GM10248 (cell line): ENCODE measurements at regions not wholly inside any gene's neighbourhood (a gene's known extent, or its start where the extent isn't known, plus 50 kb on each side); places are given as distances from the start of the nearest gene placed in this dataset.

Experiments
- CTCF ChIA-PET: fragments of 300-600 bp; sonication (Branson Sonifier 250); formaldehyde crosslinking; extraction: SDS; loops from one replicate; lab custom pipeline; 2021; ENCODE audit warnings: antibody characterized with exemption; lab: Yijun Ruan, JAX
- POLR2A ChIA-PET: fragments of 350-650 bp; sonication (Branson Sonifier 250); formaldehyde crosslinking; extraction: SDS; loops from one replicate; lab custom pipeline; 2020; ENCODE audit warnings: antibody characterized with exemption; lab: Yijun Ruan, JAX
- DNase-seq: peaks from one replicate; pipeline ENCODE4 v3.0.0; 2012; ENCODE audit errors: extremely low spot score
- TF ChIP-seq, protein P1 (sequence below): IDR thresholded peaks from 2 replicates; pipeline ENCODE4 v1.5.1; 2012; ENCODE audit warnings: mild to moderate bottlenecking, low read depth; ENCODE audit errors: extremely low read depth, missing control alignments, control extremely low read depth

DNA sequence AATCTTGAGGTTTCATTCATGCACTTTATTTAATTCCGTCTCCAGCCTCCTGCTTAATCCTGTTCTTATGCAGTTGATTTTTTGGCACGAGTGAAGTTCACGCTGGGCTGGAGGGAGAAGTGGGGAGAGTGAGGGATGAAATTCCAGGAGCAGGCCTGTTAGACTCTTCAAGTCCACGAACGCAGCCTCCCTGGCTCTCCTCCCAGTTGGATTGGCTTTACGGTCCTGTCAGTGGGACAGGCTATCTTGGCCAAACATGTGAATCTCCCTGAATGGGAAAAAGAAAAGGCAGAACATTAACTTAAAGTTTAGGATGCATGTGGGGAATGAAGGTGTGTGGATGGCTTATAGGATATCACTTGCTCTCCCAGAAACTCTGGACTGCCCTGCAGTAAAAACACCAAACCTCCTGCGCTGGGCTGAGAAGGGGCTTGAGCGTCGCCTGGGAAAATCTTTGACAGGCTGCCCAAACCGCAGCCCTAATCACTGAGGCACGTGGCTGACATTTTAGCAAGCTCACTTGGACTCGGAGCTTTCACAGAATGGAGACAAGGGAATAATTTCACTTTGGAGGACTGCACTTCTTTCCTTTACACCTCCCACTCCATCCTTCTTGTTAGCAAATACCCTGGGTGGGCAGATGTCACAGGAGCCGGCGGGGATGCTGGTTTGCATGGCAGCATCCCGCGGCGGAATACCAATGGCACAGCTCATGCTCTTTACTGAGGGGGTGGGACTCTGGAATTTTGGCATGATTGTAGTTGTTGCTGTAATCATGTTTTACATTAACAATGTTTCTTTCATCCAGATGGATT is 93.9 kb downstream of the ACKR3 start:
- ChIA-PET CTCF (interaction anchor here (1.0 to 2.1 kb wide), 2 partner anchors 80 to 150 kb away, joined by 4 read pairs; no protein-coding TSS in a partner anchor), POLR2A (no interaction called here)
- TF ChIP-seq, protein P1, sequence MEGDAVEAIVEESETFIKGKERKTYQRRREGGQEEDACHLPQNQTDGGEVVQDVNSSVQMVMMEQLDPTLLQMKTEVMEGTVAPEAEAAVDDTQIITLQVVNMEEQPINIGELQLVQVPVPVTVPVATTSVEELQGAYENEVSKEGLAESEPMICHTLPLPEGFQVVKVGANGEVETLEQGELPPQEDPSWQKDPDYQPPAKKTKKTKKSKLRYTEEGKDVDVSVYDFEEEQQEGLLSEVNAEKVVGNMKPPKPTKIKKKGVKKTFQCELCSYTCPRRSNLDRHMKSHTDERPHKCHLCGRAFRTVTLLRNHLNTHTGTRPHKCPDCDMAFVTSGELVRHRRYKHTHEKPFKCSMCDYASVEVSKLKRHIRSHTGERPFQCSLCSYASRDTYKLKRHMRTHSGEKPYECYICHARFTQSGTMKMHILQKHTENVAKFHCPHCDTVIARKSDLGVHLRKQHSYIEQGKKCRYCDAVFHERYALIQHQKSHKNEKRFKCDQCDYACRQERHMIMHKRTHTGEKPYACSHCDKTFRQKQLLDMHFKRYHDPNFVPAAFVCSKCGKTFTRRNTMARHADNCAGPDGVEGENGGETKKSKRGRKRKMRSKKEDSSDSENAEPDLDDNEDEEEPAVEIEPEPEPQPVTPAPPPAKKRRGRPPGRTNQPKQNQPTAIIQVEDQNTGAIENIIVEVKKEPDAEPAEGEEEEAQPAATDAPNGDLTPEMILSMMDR, result no peak
- DNase-seq, result no peak

DNA sequence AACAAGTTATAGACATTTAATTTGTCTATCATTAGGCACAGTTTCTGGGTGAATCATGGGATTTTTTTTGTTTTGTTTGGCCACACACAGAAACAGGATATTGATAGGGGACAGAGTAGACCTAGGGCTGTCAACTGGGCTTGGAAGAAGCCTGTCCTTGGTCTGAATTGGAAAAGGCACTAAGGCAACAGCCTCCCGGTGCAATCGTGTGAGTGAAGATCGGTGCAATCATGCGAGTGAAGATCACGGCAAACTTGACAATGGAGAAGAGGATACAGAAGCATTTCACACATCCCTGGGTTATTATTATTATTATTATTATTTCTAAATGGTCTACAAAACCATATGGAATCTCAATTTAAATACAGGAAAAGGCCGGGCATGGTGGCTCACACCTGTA is 94.5 kb downstream of the ACKR3 start:
- ChIA-PET POLR2A (no interaction called here), CTCF (no interaction called here)
- TF ChIP-seq, protein P1, result no peak
- DNase-seq, result no peak

DNA sequence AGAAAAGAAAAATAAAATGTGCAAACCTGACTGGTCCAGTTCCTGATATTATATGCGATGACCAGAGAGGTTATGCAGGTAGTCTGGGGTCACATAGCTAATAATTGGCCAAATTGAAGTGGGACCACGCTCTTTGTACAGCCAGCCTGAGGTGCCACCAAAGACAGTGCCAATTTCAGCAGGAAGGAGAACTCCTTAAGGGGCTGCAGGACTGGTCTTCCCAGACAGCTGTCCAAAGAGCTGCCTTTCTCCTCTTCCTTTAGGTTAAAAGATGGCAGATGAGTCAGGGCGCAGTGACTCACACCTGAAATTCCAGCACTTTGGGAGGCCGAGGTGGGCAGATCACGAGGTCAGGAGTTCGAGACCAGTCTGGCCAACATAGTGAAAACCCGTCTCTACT is 95.5 kb downstream of the ACKR3 start:
- CTCF ChIA-PET, result no interaction called here
- TF ChIP-seq, protein P1, result no peak
- POLR2A ChIA-PET, result no interaction called here
- no peak for DNase-seq

DNA sequence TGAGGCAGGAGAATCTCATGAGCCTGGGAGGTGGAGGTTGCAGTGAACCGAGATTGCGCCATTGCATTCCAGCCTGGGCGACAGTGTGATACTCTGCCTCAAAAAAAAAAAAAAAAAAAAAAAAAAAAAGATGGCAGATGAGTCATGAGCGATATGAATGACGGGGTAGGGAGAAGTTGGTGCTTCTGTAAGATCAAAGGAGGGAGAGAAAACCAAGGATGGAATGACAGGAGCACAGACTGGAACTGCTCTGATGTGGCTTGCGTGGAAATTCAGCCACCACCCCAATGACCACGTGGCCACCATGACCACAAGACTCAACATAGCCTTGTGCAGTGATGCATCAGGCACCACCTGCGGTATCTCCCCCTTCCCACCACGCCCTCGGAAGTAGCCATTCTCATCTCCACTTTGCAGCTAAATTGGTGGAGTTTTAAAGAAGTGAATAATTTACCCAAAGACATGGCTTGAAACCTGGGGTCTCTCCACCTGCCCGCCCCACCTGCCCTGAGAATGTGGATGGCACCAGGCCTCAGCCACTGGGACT is 96.0 kb downstream of the ACKR3 start:
- POLR2A ChIA-PET, result no interaction called here
- no peak for DNase-seq
- CTCF ChIA-PET, result no interaction called here
- TF ChIP-seq, protein P1, result no peak

DNA sequence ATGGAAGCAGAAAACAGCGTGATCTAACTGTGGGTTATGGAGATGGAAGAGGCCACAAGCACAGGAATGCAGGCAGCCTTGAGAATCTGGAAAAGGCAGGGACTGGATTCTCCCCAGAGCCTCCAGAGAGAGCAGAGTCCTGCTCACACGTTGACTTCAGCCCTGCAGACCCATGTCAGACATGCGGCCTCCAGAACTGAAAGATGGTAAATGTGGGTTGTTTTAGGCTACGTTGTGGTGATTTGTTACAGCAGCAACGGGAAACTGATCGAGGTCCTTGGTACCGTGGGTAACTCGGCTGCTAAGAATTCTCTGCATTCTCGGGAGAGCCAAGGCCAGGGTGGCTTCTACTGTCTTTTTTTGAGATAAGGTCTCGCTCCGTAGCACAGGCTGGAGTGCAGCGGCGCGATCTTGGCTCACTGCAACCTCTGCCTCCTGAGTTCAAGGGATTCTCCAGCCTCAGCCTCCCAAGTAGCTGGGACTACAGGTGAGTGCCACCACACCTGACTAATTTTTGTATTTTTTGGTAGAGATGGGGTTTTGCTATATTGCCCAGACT is 97.1 kb downstream of the ACKR3 start:
- no peak for DNase-seq
- TF ChIP-seq, protein P1, result no peak
- ChIA-PET POLR2A (no interaction called here), CTCF (no interaction called here)

DNA sequence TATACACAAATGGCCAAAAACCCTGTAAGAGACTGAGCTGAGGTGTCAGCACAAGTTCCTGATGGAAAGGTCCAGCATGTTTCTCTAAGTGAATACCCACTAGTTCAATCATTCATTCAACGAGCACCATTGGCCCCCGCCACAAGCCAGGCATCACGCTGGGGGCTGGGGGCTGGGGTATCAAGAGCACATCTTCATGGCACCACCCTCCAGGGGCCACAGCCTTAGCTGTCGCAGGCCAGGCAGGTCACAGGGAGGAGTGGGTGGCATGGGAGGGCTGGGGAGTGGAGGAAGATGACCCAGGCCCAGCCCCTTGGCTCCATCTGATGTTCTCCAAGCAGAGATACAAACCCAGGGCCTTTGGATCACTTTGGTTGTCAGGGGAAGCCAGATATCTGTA is 97.9 kb downstream of the ACKR3 start:
- CTCF ChIA-PET, result no interaction called here
- TF ChIP-seq, protein P1, result no peak

More for the DNA sequence above, 97.9 kb downstream of the ACKR3 start:
- POLR2A ChIA-PET, result no interaction called here
- no peak for DNase-seq
